ENCODE measurements at regions not wholly inside any gene's neighbourhood (a gene's known extent, or its start where the extent isn't known, plus 50 kb on each side); places are given as distances from the start of the nearest gene placed in this dataset.

DNA sequence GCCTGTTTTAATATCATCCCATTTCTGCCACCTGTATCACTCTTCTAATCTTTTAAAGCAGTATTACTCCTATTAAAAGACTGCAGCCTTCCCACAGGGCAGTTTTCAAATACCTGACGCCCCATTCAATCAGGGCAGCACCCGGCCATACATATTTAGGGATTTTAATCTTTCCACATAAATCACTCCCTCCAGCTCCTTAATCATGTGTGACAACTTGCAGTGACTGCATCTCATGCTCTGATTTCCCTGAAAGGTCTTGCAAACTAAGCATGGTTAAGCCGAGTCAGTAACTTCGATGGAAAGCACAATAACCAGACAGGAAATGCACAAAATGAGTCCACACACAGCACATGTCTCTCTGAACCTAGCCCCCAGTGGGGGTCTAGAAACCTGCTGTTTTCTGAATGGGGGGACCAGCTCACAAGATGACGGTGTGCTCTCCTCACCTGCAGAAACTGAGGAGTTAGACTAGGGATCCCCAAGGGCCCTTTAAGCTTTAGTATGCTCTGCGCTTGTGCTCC is 116.9 kb upstream of the CREB1 start:
- Histone ChIP-seq H3K9me3 (ENCODE audit: insufficient read depth, low read depth) (no peaks in the 10 kb centered on the region), H2AFZ (no peak overlapping the region), H3K4me2 (no peak overlapping the region), H3K9me2 (ENCODE audit: insufficient read depth) (no peaks in the 10 kb centered on the region), H3K27ac (no peak overlapping the region), H3K4me3 (no peak overlapping the region), H3F3A (ENCODE audit: insufficient read depth, low read depth) (no peaks in the 10 kb centered on the region), H4K20me1 (ENCODE audit: insufficient read depth) (no peaks in the 10 kb centered on the region), H3K4me1 (replicated peaks; ENCODE audit: insufficient read depth) (peaks cover 18% of the 10 kb centered on the region), H3K79me2 (ENCODE audit: low read depth) (no peaks in the 10 kb centered on the region), H3K36me3 (ENCODE audit: low read depth) (no peaks in the 10 kb centered on the region), H3K27me3 (ENCODE audit: insufficient read depth, low read depth) (no peaks in the 10 kb centered on the region)
- TF ChIP-seq, protein P1, sequence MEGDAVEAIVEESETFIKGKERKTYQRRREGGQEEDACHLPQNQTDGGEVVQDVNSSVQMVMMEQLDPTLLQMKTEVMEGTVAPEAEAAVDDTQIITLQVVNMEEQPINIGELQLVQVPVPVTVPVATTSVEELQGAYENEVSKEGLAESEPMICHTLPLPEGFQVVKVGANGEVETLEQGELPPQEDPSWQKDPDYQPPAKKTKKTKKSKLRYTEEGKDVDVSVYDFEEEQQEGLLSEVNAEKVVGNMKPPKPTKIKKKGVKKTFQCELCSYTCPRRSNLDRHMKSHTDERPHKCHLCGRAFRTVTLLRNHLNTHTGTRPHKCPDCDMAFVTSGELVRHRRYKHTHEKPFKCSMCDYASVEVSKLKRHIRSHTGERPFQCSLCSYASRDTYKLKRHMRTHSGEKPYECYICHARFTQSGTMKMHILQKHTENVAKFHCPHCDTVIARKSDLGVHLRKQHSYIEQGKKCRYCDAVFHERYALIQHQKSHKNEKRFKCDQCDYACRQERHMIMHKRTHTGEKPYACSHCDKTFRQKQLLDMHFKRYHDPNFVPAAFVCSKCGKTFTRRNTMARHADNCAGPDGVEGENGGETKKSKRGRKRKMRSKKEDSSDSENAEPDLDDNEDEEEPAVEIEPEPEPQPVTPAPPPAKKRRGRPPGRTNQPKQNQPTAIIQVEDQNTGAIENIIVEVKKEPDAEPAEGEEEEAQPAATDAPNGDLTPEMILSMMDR (conservative IDR thresholded peaks at IDR 0.05): no peak
- no peak for TF ChIP-seq EZH2 (IDR thresholded peaks at IDR 0.05; ENCODE audit: low read depth)
- intact Hi-C loops (cut with micrococcal nuclease; ENCODE audit: unreplicated experiment): no loop called here
- no peak for DNase-seq
- BruUV-seq (replicated peaks): no TSS peak
- POLR2A ChIA-PET (ENCODE audit: unreplicated experiment): no interaction called here
- CTCF ChIA-PET: no interaction called here

DNA sequence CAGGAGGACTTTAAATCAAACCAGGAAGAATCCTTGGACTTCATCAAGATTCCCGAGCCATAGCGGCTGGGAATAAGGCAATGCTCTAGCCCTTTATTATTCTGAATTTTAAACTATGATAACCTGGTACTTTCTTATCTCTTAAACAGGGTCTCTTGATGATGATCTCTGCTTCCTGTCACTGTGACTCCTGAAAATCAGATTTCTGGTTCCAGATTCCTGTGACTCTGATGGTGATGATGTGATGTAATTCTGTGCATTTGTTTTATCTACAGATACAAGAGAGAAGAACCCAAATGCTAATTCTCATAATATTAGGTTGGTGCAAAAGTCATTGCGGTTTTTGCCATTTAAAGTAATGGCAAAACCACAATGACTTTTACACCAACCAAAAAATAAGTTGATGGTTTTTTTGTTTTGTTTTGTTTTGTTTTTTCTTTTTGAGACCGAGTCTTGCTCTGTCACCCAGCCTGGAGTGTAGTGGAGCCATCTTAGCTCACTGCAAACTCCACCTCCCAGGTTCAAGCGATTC is 116.3 kb upstream of the CREB1 start:
- no peaks in the 10 kb centered on the region for H3K9me2 ChIP-seq (ENCODE audit: insufficient read depth)
- no peaks in the 10 kb centered on the region for H3K79me2 ChIP-seq (ENCODE audit: low read depth)
- H3K4me2 ChIP-seq: no peak overlapping the region
- H3K9me3 ChIP-seq (ENCODE audit: insufficient read depth, low read depth): no peaks in the 10 kb centered on the region
- intact Hi-C loops (cut with micrococcal nuclease; ENCODE audit: unreplicated experiment): no loop called here
- no peaks in the 10 kb centered on the region for H3F3A ChIP-seq (ENCODE audit: insufficient read depth, low read depth)
- H3K4me1 ChIP-seq (replicated peaks; ENCODE audit: insufficient read depth): peaks cover 12% of the 10 kb centered on the region; the same call in 1 of the 2 replicates
- no peak for TF ChIP-seq EZH2 (IDR thresholded peaks at IDR 0.05; ENCODE audit: low read depth)
- TF ChIP-seq, protein P1 (conservative IDR thresholded peaks at IDR 0.05): no peak
- ChIA-PET POLR2A (ENCODE audit: unreplicated experiment) (no interaction called here), CTCF (no interaction called here)
- no peak overlapping the region for H3K4me3 ChIP-seq
- no peaks in the 10 kb centered on the region for H3K27me3 ChIP-seq (ENCODE audit: insufficient read depth, low read depth)
- no peaks in the 10 kb centered on the region for H3K36me3 ChIP-seq (ENCODE audit: low read depth)
- no TSS peak for BruUV-seq (replicated peaks)
- H3K27ac ChIP-seq: no peak overlapping the region
- H4K20me1 ChIP-seq (ENCODE audit: insufficient read depth): no peaks in the 10 kb centered on the region
- DNase-seq: no peak
- no peak overlapping the region for H2AFZ ChIP-seq

DNA sequence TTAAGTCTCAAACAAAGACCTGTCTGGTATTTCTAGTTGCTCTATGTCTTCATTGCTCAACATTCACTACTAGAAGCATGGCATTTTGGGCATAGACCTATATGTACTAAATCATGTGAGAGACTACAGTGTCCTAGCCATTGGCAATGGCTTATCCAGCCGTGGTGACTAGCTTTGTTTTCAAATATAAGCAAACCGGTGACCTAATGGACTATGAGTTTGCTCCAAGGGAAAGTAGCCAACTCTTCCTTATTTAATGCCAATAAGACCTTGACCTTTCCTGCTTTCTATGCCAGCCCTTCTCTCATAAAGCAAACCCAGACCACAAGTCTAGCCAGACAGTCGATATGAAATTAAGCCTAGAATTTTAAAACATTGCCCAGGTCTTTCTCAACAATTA is 113.7 kb upstream of the CREB1 start:
- DNase-seq: no peak
- H4K20me1 ChIP-seq (ENCODE audit: insufficient read depth): no peaks in the 10 kb centered on the region
- no peaks in the 10 kb centered on the region for H3K79me2 ChIP-seq (ENCODE audit: low read depth)
- TF ChIP-seq, protein P1 (conservative IDR thresholded peaks at IDR 0.05): no peak
- no peak for TF ChIP-seq EZH2 (IDR thresholded peaks at IDR 0.05; ENCODE audit: low read depth)
- POLR2A ChIA-PET (ENCODE audit: unreplicated experiment): no interaction called here
- H3K36me3 ChIP-seq (ENCODE audit: low read depth): no peaks in the 10 kb centered on the region
- H3K27me3 ChIP-seq (ENCODE audit: insufficient read depth, low read depth): no peaks in the 10 kb centered on the region
- no peak overlapping the region for H3K4me2 ChIP-seq
- H3K27ac ChIP-seq: no peak overlapping the region
- intact Hi-C loops (cut with micrococcal nuclease; ENCODE audit: unreplicated experiment): no loop called here
- H3K9me3 ChIP-seq (ENCODE audit: insufficient read depth, low read depth): no peaks in the 10 kb centered on the region
- H3K4me3 ChIP-seq: no peak overlapping the region
- no peaks in the 10 kb centered on the region for H3K9me2 ChIP-seq (ENCODE audit: insufficient read depth)
- BruUV-seq (replicated peaks): no TSS peak
- no peak overlapping the region for H2AFZ ChIP-seq
- no peaks in the 10 kb centered on the region for H3F3A ChIP-seq (ENCODE audit: insufficient read depth, low read depth)
- CTCF ChIA-PET: no interaction called here
- no peaks in the 10 kb centered on the region for H3K4me1 ChIP-seq (replicated peaks; ENCODE audit: insufficient read depth)

Data from PC-9 (cell line).